Endothelial cell of umbilical vein (primary cell): ENCODE measurements at regions not wholly inside any gene's neighbourhood (a gene's known extent, or its start where the extent isn't known, plus 50 kb on each side); places are given as distances from the start of the nearest gene placed in this dataset.

Source experiments
- EZH2 ChIP-seq: IDR thresholded peaks from 2 replicates; pipeline ENCODE4 v1.6.1; 2012; ENCODE audit warnings: borderline replicate concordance, low read depth, mild to moderate bottlenecking, moderate library complexity, low read length, inconsistent platforms; ENCODE audit not compliant: severe bottlenecking
- POLR2A ChIP-seq: IDR thresholded peaks from 2 replicates; pipeline ENCODE4 v1.6.1; 2012; ENCODE audit warnings: low read depth, mild to moderate bottlenecking, control low read depth, low read length
- POLR2AphosphoS5 ChIP-seq: IDR thresholded peaks from 2 replicates; pipeline ENCODE4 v1.6.1; 2012; ENCODE audit warnings: low read depth, mild to moderate bottlenecking, control low read depth, low read length, moderate library complexity; ENCODE audit not compliant: insufficient read depth
- TF ChIP-seq, protein P1 (sequence below), 2 donors: IDR thresholded peaks; 1 replicate in 1 of 2; 2 replicates in 1 of 2; pipeline ENCODE4 v1.5.1; 2011; ENCODE audit warnings: low read length in 2 of 2, mild to moderate bottlenecking in 2 of 2, moderate library complexity in 2 of 2, control low read depth in 1 of 2, inconsistent platforms in 1 of 2, low read depth in 1 of 2; ENCODE audit not compliant: insufficient read depth in 1 of 2; ENCODE audit errors: extremely low read depth in 1 of 2

DNA sequence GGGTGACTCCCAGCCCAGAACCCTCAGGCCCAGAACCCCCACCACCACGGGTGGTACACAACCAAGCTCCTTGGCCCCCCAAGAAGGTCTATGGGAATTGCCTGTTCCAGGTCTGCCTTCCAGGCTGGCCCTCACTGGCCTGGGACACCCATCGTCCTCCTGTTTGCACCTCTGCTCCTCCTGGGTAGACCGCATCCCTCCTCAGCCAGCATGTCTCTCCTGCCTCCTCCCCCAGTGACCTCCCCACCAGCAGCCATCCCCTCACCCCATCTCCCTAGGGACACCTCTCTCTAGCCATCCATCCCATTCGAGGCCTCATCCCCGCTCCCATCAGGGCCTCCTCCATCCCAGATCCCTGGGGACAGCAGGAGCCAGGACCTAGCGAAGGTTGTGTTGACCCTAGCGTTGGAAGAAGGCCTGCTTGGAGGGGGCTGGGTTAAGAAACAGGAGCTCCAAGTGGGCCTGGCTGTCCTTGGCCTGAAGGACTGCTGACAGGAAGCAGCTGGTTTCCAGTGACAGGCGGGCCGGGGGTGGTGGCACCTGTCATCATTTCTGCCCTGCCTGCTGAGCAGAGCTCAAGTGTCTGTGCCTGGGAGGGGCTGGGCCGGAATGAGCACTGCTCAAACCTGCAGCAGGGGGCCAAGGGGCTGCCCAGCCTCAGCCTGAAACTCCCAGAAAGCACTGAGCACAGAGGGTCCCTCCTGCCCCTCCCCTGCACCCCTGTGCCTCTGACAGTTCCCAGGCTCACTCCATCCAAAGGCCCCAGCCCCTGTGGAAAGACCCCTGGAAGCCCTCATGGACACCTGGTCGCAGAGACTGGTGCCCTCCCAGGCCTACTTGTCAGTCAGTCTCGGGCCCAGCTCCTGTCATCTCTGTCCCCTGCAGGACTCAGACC, 96.0 kb upstream of the OTOS start:
- TF ChIP-seq, protein P1, sequence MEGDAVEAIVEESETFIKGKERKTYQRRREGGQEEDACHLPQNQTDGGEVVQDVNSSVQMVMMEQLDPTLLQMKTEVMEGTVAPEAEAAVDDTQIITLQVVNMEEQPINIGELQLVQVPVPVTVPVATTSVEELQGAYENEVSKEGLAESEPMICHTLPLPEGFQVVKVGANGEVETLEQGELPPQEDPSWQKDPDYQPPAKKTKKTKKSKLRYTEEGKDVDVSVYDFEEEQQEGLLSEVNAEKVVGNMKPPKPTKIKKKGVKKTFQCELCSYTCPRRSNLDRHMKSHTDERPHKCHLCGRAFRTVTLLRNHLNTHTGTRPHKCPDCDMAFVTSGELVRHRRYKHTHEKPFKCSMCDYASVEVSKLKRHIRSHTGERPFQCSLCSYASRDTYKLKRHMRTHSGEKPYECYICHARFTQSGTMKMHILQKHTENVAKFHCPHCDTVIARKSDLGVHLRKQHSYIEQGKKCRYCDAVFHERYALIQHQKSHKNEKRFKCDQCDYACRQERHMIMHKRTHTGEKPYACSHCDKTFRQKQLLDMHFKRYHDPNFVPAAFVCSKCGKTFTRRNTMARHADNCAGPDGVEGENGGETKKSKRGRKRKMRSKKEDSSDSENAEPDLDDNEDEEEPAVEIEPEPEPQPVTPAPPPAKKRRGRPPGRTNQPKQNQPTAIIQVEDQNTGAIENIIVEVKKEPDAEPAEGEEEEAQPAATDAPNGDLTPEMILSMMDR (IDR thresholded peaks at IDR 0.05; ENCODE audit: extremely low read depth in 1 of 2, insufficient read depth in 1 of 2, low read depth in 1 of 2, low read length in 2 of 2) = no peak
- TF ChIP-seq POLR2A (no peak), POLR2AphosphoS5 (no peak), EZH2 (no peak)
